Ammon's horn (tissue), 1 donor: ENCODE measurements at regions not wholly inside any gene's neighbourhood (a gene's known extent, or its start where the extent isn't known, plus 50 kb on each side); places are given as distances from the start of the nearest gene placed in this dataset.

Experiments
- DNase-seq: peaks from one replicate; pipeline ENCODE4 v3.0.0-alpha.2; 2016; ENCODE audit warnings: low spot score

DNA sequence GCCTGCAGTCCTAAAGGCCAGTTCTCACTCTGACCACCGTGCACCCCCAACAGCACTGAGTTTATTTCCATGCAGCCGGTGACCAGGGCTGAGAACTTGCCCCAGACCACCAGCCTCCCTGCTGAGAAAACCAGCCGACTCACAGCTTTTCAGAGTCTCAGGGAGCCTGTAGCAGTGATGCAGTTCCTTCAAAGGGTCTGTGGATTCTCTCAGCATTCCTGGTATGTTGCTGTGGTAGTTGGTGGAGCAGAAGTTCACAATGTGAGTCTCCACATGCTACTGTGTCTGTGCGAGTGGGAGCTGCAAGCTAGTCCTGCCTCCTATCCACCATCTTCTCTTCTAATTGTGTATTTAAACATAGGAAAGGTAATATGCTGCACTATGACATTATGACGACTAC lies 254.9 kb upstream of the KLF12 start:
- DNase-seq: no peak

DNA sequence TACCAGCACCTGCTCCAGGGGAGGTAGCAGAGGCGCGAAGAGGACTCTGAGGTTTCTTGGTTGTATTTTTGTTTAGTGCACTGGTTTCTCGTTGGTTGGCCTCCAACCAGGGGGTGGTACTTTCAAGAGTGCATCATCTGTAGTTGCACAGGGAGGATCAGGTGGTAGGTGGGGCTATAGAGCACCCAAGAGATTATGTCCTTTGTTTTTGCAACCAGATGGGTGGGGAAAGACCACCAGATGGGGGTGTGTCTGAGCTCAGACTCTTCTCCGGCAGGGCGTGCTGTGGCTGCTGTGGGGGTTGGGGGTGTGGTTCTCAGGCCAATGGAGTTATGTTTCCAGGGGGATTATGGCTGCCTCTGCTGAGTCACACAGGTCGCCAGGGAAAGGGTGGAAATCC lies 254.4 kb upstream of the KLF12 start:
- no peak for DNase-seq

DNA sequence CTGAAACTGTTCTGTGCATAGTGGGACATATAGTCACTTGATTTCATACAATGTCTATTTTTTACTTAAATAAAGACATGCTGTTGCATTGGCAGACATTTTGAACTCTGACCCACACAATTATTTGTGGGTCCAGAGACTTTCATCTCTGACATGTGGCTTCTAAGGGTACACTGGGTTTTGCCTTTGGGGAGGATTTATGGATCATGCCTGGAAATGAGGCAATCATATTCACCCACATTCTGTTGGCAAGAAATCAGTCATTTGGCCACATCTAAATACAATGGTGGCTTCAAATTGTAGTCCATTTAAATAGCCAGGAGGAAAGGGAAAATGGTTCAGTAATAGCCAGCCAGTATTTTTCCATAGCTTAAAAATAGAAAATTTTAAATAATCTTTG lies 238.3 kb upstream of the KLF12 start:
- DNase-seq: no peak

DNA sequence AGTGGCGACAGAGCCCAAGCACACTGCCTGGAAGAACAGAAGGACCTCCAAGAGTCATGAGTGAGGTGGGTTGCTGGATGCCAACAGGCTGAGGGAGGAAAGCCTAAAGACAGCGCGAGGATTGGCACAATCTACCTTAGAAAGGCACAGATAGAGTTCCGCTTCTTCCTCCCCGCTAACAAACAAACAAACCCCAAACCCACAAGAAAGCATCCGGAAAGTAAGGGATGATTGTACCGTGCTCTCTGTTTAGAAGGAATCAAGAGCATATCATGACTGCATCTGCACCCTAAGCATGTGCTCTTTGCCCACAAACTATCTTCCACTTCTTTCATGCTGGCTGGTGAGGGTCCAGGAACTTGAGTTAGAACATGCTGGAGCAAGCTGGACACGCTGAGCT lies 233.0 kb upstream of the KLF12 start:
- no peak for DNase-seq

DNA sequence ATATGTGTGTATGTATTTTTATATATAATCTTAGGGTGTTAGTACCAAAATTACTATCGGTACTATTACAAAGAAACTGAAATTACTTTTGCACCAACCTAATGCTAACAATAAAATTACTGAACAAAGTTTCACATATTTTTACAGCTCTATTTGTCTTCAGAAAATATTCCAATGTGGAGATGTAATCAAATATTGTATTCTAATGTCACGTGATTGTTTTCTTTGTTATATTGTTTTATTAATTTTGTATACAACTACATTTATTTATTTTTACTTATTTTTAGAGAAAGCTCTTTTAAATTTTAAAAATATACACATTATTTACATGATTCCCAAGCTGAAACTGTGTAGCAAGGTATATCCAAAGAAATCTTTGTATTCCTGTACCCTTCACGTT lies 227.1 kb upstream of the KLF12 start:
- DNase-seq: no peak

DNA sequence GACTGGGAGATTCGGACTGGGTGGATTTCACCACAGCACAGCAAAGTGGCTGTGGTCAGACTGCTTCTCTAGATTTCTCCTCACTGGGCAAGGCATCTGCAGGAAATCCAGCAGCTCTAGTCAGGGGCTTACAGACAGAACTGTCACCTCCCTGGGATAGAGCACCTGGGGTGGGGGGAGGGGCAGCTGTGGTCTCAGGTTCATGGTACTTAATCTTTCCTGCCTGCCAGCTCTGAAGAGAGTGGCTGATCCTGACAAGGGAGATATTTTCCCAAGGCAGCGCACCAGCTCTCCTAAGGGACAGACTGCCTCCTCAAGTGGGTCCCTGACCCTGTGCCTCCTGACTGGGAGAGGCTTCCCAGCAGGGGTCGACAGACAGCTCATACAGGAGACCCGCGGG lies 212.8 kb upstream of the KLF12 start:
- no peak for DNase-seq

DNA sequence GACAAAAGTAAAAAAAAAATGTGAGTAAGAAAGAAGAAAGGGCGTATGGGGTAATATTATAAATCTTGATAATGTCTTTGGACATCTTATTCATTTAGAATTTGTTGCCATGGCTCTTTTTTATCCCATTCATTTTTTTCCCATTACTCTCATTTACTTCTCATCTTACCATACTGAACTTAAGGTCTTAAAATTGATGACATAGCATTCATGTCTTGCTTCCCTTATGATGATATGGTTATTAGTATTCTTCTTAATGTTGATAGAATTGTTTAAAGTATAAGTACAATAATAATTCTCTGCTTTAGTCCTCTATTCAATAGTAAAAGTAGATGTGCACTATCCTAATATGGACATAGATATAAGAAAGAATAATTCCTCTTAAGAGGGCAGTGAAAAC lies 204.1 kb upstream of the KLF12 start:
- no peak for DNase-seq

DNA sequence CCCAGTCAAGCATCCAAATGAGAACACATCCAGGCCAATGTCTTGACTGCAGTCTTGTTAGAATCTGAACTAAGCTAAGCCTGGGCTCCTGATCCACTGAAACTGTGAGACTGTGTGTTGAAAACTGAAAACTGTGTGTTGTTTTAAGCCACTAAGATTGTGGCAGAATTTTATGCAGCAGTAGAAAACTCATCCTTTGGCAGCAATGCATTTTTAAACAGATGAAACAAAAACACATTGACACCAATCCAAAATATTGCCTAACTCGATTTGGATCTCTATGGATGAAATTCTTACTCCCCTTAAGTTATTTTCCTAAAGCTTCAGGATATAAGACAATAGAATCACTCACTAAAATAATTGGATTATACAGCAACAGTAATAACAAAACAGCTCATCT lies 202.3 kb upstream of the KLF12 start:
- peak; percentile 18 for DNase-seq

DNA sequence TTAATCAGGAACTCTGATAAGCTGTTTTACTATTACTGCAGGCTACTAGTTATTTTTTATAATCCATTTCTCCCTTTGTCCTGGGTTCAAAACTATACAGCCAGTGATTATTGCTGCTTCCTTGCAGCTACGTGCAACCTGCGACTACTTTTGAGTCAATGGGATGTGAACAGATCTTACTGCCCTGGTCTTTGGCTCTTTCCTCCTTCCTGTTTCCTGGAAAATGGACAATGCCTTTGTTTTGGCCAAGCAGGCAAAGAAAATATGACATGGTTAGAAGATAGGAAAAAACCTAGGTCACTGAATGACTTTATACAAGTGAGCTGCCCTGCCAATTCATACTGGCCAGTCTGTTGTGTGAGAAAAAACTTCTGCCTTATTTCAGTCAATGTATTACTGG lies 201.2 kb upstream of the KLF12 start:
- DNase-seq: no peak

DNA sequence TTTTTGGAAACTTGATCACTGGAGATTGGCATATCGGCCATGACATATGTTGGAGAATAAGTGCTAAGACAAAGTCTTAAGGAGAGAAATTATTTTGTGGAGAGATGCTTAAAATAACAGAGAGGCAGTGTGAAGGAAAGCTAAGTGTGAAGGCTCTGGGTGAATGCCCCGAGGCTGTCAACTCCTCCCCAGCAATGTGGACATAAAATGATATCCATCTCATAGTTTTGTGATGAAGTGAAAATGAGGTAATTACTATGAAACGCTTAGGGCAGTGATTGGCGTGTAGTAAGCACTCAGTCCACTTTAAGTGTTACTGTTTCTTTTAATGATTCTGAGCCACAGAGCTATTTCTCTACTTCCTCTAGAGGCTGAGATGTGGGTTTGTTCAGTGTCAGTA lies 195.8 kb upstream of the KLF12 start:
- DNase-seq: no peak

DNA sequence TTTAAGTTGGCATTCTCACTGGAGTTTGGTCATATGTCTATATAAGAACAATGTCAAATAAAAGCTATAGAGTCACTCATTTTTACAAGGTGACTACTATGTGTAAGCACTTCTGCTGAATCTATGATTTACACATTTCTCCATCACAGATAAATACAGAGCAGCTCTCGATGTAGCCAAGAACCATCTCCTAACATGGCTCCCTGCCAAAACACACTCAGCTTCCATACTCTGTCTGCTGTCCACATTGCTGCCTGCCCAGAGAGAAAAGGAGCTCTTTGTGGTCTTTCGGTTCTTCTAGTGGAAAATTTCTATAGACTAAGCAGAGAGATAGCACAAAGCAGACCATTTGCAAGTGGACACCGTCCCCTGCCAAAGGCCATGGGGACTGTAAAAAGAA lies 190.9 kb upstream of the KLF12 start:
- peak; percentile 69 for DNase-seq

DNA sequence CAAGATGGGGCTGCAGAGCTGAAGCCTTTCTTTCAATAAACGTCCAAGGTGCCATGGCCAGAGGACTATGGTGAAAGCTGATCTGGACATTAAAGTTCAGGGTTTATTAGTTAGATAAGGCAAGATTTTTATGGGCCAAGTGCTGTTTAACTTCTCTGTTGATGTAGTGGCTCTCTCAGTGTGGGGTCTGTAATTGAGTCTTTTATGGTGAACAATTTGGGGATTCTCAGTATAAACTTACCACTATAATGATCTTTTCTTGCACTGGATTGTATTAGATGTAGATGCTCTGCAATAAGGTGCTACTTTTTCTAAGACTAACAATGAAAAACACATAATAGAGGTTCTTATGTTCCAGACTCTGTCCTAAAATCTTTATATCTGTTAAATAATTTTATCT lies 190.1 kb upstream of the KLF12 start:
- DNase-seq: no peak

DNA sequence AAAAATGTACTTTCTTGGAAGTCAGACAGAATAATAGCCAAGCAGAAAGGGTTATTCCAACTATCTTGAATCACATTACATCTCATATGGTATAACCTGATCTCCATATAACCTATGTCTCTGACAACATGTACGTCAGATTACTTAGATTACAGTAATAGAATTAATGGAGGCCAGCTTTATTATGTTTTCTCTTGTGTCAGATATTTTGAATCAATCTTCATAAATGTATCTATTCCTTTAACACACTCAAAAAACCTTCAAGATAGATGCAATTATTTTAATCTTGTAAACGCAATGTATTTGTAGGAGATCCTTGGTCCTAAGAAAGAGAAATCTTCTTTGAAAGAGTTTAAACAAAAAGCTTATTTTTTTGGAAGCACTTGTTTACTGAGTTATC lies 188.4 kb upstream of the KLF12 start:
- no peak for DNase-seq

DNA sequence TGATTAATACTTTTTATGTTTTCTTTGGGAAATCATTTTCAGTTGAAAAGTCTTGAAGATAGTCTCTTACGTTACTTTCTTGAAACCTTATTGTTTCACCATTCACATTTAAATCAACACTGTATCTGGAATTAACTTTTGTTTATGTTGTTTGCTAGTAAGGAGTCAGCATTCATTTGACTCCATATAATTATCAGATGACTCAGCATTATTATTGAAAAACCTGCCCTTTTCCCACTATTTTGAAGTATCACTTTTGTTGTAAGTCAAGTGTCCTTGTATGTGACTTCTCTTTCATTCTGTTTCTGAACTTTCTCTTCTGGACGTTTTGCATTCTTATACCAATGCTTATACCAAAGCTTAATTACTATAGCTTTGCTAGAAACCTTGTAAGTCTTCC lies 186.1 kb upstream of the KLF12 start:
- no peak for DNase-seq

DNA sequence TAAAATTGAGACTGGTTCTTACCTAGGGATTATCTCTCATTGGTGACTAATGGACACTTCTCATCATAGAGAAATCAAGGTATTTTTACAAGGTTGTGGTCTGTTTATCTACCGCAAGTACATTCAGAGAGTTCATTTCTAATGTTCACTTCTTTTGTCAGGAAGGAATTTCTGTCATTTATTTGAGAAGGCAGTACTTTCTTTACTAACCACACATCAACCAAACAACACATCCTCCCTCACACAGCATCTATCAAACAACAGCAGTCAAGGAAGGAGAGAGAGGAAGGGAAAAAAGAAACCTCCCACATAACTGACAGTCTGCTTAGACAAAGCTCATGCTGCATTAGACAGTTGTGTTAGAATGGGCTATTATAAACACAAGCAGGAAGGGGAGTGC lies 182.3 kb upstream of the KLF12 start:
- no peak for DNase-seq

DNA sequence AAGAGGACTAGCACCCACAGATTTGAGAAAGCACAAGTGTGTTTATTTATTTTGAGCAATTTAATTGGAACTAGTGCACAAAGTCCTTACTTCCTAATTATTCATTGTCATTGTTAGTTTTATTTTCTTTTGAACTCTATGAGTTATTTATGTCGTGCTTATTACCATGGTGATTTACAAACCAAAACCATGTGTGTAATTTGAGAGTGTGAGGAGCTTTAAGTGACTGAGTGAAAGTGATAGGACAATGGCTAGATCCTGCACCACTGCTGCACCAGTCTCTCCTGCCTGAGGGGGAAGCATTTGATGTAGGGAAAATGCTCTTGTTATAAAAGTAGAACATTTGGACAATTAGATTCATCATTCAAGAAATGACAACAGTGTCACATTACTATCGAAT lies 172.3 kb upstream of the KLF12 start:
- DNase-seq: no peak

DNA sequence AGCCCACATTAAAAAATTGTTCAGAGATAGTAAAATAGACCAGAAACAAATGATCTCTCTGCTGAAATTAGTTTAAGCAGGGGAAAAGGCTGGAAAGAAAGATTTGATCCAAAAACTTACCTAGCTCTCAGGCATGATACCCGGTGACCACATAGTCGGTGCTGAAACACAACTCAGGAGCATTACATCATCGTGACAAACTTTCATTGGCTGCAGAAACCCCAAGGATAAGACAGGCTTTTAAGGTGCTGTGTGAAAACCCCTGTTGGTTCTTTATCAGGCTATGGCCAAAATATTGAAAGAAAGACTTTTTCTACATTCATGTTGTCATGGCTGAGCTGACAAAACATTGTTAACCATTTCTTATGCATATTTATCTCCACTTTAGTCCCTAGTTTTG lies 171.7 kb upstream of the KLF12 start:
- no peak for DNase-seq

DNA sequence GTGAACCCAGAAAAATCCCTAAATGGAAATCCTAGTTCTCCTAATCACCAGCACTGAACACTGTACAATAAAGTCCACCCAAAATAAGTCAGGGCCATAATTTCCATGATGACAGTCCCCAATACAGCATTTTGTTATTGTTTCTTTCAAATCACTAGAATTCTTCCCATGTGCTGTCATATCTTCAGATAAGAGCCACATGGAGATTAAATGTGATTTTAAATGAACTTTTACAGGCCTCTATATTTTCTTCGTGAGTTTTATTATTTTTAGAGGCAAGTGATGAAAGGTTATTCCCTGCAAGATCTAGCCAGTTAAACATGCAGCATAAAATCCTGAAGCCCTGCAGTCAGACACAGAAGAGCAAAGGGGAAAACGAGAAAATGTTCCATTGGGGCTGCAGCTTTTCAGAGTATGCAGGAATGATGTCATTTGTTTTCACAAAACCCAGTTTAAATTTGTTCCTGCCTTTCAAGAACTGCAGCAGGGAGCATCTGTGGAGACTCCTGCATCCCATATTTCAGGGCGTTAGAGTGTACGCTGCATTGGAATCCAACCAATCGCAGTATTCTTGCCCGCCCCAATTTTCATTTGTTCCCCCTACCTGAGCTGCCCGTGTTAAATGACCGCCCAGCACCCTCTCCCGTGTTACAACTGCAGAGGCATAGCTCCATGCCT lies 167.2 kb upstream of the KLF12 start:
- no peak for DNase-seq

DNA sequence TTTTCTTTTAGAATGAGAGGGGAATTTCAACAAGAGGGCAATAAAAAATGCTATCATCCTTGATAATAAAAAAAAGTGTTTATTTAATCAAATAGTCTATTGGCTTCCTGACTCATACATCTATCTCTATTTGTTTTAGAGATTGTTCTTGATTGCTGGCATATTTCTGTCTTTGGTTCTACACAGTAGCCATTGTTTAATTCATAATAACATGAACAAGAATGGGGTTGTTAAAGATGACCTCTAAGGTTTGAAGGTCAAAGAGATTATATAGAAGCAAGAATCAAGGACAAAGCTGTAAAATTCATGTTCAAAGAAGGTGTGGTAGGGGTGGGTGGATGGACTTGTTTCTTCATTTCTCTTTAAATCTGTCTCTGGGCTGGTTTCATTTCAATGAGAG lies 166.0 kb upstream of the KLF12 start:
- DNase-seq: no peak

DNA sequence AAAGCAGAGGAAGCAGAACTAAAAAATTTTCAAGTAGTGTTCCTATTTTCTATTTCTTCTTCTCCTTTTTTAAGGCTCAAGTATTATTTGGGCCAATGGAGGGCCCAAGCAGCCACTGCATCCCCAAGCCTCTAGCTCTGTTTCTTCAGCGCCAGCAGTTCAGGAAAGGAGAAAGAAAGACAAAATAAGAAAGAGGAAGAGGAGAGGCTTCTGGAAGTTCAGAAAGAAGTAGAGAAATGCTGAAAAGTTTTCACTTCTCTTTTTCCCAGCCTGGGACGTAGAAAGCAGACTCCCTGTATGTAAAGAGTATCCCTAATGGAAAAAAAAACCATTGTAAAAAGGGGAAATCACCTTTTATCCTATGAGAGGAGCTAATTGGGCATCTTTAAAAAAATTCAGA lies 165.5 kb upstream of the KLF12 start:
- peak; percentile 49 for DNase-seq

DNA sequence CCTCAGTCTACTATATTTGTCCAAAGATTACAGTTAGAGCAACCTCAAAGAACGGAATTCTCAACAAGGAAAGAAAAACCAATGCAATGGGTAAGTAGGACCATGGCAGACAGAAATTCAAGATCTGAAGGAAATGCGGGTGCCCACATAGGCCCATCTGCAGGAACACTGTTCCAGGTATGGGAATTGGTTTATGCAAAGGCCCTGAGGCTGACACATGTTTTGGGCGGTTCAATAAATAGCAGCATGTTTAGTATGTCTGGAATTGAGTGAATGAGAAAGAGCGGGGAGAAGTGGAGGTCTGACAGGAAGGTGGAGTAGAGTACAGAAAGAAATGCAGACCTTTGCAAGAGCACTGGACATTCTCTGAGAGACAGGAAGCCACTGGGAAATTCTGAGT lies 164.7 kb upstream of the KLF12 start:
- no peak for DNase-seq

DNA sequence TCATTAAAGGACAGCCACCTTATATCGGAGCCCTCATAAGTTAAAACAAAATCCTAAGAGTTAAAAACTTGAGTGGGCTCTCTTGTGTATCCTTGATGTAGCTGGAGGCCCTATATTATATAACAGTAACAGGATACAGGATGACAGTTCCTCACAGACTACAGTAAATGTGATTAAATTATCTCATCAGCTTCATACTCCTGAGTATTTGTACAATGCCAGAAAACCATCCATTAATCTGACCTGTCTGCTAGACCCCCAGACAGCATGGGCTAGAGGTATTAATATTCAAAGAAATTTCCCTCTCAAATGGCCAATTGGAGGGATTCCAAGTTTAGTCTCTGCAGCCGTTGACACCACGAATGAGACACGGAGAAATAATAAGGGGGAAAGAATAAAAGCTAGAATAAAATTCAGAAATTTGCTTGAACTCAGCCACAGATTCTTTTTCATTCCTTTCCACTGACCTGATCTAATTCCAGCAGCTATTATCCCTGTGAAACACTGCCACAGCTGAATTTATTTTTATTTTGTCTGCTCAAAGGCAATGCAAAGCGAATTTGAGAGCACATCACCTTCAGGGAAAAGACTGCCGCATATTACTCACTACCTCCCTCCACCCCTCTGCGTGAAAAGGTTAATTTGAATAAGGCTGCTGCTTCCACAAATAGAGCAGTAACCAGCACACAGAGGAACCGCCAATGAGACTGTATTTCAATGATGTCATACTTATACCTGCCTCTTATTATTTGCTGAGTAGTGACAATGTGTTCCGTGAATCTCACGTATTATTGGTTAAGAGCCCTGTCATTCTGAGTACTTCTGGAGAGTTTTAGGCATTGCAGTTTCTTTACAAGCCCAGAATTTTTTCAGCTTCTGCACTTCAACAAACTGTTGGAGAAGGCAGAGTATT lies 155.9 kb upstream of the KLF12 start:
- DNase-seq: peak; percentile 89

DNA sequence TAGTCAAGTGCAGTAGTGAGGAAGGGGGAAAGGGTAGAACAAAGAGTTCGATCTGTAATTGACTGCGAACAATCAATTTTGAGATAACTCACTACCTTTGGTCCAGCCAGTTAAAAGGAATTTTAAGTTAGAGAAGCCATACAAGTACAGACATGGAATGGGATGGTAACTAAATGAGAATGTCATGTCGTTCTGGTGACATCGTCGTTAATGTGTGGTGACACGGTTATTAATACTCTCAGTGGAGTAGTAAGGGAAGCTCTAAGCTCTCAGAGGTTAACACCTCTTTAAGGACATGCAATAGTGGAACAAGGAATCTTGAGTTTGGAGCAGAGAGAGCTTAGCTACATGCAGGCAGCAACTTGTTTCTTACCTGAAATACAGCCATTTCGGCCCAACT lies 154.9 kb upstream of the KLF12 start:
- DNase-seq: no peak
